SU-DHL-6 (cell line): ENCODE measurements at regions not wholly inside any gene's neighbourhood (a gene's known extent, or its start where the extent isn't known, plus 50 kb on each side); places are given as distances from the start of the nearest gene placed in this dataset.

Experiments
- H2AFZ ChIP-seq: fragments of 200-600 bp; sonication (generic); 2 replicates; pipeline ENCODE4 v1.6.1; 2014; ENCODE audit warnings: low read depth, mild to moderate bottlenecking, moderate library complexity, mixed read lengths, antibody characterized with exemption, low read length; ENCODE audit not compliant: severe bottlenecking
- H3F3A ChIP-seq: fragments of 200-600 bp; shearing (Covaris generic); 2 replicates; pipeline ENCODE4 v1.6.0; 2016; ENCODE audit warnings: antibody characterized with exemption, mild to moderate bottlenecking; ENCODE audit not compliant: insufficient read depth
- H3K27ac ChIP-seq: fragments of 200-600 bp; sonication (generic); 2 replicates; pipeline ENCODE4 v1.5.1; 2016; ENCODE audit warnings: low read depth, mild to moderate bottlenecking, low read length, moderate library complexity, mixed read lengths
- H3K27me3 ChIP-seq: fragments of 200-600 bp; sonication (generic), shearing (Covaris generic); 2 replicates; pipeline ENCODE4 v1.6.0; 2014; ENCODE audit warnings: mild to moderate bottlenecking, low read length
- H3K36me3 ChIP-seq: fragments of 200-600 bp; sonication (generic); 2 replicates; pipeline ENCODE4 v1.6.1; 2014; ENCODE audit warnings: mild to moderate bottlenecking, low read length, mixed read lengths
- H3K4me2 ChIP-seq: fragments of 300-600, 200-600 bp; shearing (Covaris generic), sonication (generic); 2 replicates; pipeline ENCODE4 v1.6.0; 2014; ENCODE audit warnings: low read length, low read depth, mild to moderate bottlenecking; ENCODE audit not compliant: poor library complexity, severe bottlenecking
- H3K4me3 ChIP-seq: fragments of 200-600 bp; sonication (generic); 2 replicates; pipeline ENCODE4 v1.5.1; 2014; ENCODE audit warnings: antibody characterized with exemption, low read length, mild to moderate bottlenecking, mixed read lengths; ENCODE audit not compliant: insufficient read depth, poor library complexity, severe bottlenecking
- H3K79me2 ChIP-seq: fragments of 200-600 bp; sonication (generic); 2 replicates; pipeline ENCODE4 v1.6.1; 2014; ENCODE audit warnings: mild to moderate bottlenecking, low read length, moderate library complexity; ENCODE audit not compliant: insufficient read depth
- H3K9ac ChIP-seq: fragments of 200-600 bp; sonication (generic); 2 replicates; pipeline ENCODE4 v1.7.0; 2014; ENCODE audit warnings: mild to moderate bottlenecking, low read length
- H3K9me2 ChIP-seq: fragments of 200-600 bp; sonication (generic); replicated peaks from 2 replicates; pipeline ENCODE4 v1.6.1; 2014; ENCODE audit warnings: low read length; ENCODE audit not compliant: insufficient read depth
- H3K9me3 ChIP-seq: fragments of 200-600 bp; sonication (generic); 2 replicates; pipeline ENCODE4 v1.6.1; 2014; ENCODE audit warnings: low read length, mixed read lengths; ENCODE audit not compliant: insufficient read depth
- H4K20me1 ChIP-seq: fragments of 200-600 bp; sonication (generic); 2 replicates; pipeline ENCODE4 v1.6.1; 2014; ENCODE audit warnings: low read depth, mild to moderate bottlenecking, antibody characterized with exemption, low read length, moderate library complexity, mixed read lengths
- EZH2phosphoT487 ChIP-seq: fragments of 200-600 bp; sonication (generic), shearing (Covaris generic); conservative IDR thresholded peaks from 2 replicates; pipeline ENCODE4 v1.6.1; 2018; ENCODE audit warnings: mild to moderate bottlenecking, antibody characterized with exemption, low read length, moderate library complexity, mixed read lengths
- TF ChIP-seq, protein P1 (sequence below): fragments of 200-600 bp; sonication (generic); IDR thresholded peaks from one replicate; pipeline ENCODE4 v1.5.1; 2017; ENCODE audit warnings: antibody characterized with exemption, mild to moderate bottlenecking, low read length, moderate library complexity; ENCODE audit not compliant: insufficient read depth, poor library complexity, severe bottlenecking

DNA sequence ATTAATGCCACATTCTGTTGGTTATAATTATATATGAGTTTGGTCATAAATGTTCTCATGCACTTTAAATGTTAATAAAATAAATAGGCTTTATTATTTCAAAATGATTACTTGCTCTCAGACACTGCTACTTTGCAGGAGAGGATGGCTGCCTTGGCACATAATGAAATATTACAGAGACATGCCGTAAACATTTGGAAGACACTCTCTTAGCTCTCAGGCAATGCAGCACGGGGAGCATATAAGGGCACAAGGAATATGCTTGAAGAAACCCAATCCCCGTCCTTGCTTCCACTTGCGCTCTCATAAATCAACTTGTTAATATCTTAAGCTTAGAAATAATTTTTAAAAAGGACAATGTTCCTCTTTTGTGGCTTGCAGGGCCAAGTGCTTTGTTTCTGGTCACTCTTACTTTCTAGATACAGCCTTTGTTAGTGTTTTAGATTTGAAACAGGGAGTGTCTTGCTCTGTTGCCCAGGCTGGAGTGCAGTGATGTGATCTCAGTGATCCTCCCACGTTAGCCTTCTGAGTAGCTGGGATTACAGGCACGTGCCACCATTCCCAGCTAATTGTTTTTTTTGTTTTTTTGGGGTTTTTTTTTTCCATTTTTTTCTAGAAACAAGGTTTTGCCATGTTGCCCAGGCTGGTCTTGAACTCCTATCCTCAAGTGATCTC is 445.0 kb downstream of the SPRY1 start:
- Histone ChIP-seq H3K79me2 (no peaks in the 10 kb centered on the region), H3K4me2 (no peak overlapping the region), H3K4me3 (no peak overlapping the region), H3K9me3 (no peaks in the 10 kb centered on the region), H3K9me2 (no peaks in the 10 kb centered on the region), H3K27ac (no peak overlapping the region), H2AFZ (no peak overlapping the region), H3K27me3 (no peaks in the 10 kb centered on the region), H3K9ac (no peak overlapping the region), H3F3A (no peaks in the 10 kb centered on the region), H4K20me1 (no peaks in the 10 kb centered on the region), H3K36me3 (no peaks in the 10 kb centered on the region)
- TF ChIP-seq EZH2phosphoT487 = no peak
- TF ChIP-seq, protein P1, sequence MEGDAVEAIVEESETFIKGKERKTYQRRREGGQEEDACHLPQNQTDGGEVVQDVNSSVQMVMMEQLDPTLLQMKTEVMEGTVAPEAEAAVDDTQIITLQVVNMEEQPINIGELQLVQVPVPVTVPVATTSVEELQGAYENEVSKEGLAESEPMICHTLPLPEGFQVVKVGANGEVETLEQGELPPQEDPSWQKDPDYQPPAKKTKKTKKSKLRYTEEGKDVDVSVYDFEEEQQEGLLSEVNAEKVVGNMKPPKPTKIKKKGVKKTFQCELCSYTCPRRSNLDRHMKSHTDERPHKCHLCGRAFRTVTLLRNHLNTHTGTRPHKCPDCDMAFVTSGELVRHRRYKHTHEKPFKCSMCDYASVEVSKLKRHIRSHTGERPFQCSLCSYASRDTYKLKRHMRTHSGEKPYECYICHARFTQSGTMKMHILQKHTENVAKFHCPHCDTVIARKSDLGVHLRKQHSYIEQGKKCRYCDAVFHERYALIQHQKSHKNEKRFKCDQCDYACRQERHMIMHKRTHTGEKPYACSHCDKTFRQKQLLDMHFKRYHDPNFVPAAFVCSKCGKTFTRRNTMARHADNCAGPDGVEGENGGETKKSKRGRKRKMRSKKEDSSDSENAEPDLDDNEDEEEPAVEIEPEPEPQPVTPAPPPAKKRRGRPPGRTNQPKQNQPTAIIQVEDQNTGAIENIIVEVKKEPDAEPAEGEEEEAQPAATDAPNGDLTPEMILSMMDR = no peak

DNA sequence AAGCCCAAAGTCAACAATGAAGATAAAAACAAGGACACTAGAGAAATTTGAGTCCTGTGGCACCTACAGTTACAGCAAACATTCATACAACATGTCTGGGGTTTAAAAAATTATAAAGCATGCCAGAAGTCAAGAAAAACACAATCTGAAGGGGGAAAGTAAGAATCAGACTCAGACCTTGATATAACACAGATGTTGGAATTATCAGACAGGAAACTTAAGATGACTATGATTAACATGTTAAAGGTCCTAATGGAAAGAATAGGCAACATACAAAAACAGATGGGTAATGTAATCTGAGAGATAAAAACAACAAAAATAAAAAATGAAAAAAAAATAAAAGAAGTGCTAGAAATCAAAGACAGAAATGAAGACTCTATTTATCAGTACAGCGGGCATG is 446.5 kb downstream of the SPRY1 start:
- Histone ChIP-seq H3K36me3 (no peaks in the 10 kb centered on the region), H3K4me3 (no peak overlapping the region), H3K9ac (no peak overlapping the region), H3K27me3 (no peaks in the 10 kb centered on the region), H3K9me2 (no peaks in the 10 kb centered on the region), H2AFZ (no peak overlapping the region), H4K20me1 (no peaks in the 10 kb centered on the region), H3K27ac (no peak overlapping the region), H3K9me3 (no peaks in the 10 kb centered on the region), H3K79me2 (no peaks in the 10 kb centered on the region), H3F3A (no peaks in the 10 kb centered on the region), H3K4me2 (no peak overlapping the region)
- TF ChIP-seq, protein P1 = no peak
- TF ChIP-seq EZH2phosphoT487 = no peak

DNA sequence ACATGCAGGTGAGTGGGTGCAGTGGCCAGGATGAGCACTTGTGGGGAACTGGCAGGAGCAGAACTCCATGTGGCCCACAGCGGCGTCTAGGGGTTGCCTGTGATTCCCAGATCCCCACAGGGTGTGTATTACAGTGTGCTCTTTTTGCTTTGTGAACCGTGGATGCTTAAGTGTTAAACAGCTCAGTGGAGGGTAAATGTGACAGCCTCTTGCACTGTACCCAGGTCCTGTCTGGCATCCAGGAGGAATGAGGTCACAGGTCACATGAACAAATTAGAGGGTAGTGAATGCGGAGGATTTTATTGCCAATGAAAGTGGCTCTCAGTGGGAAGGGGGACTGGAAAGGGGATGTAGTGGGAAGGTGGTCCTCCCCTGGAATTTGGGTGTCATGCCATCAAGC is 447.8 kb downstream of the SPRY1 start:
- Histone ChIP-seq H3K36me3 (no peaks in the 10 kb centered on the region), H3K9ac (no peak overlapping the region), H3K27me3 (no peaks in the 10 kb centered on the region), H3K4me2 (no peak overlapping the region), H3K79me2 (no peaks in the 10 kb centered on the region), H3F3A (no peaks in the 10 kb centered on the region), H3K9me2 (no peaks in the 10 kb centered on the region), H2AFZ (no peak overlapping the region), H3K27ac (no peak overlapping the region), H4K20me1 (no peaks in the 10 kb centered on the region), H3K4me3 (no peak overlapping the region), H3K9me3 (no peaks in the 10 kb centered on the region)
- no peak for TF ChIP-seq EZH2phosphoT487
- TF ChIP-seq, protein P1 = no peak
